NCI-H1417 (cell line): ENCODE measurements at regions not wholly inside any gene's neighbourhood (a gene's known extent, or its start where the extent isn't known, plus 50 kb on each side); places are given as distances from the start of the nearest gene placed in this dataset.

Experiments
- DNase-seq, 3 experiments: peaks; one replicate each; lab custom pipeline; 2025; lab: John Stamatoyannopoulos, UW

DNA sequence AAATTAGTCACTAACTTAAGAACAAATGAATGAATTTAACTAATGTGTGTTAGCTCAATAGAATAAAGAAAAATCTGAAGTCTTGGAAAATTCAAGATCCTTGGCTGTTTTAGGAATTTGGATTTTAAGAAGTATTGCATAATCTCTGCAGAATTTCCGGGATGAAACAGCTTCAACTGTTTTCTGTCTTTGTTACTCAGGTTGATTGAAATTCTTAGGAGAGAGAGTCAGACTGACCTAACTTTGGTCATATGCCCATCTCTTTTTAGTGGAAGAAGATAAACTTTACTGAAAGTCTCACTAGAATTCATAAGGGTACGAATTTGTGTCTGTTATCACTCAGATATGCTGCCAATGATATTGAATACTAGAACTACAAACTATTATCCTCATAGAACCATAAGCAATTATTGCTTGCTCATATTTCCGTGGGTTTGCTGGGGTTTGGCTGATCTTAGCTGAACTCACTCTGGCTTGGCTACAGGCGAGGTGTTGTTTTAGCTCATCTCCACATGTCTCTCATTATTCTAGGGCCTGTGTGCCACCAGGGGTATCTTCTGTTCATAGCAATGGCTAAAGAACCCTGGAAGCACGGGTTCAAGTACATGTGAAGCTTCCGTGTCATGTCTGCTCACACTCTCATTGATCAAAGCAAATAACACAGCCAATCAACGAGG is 257.4 kb upstream of the NOVA1 start:
- DNase-seq, result no peak

GRCh38 chr14:26856876-26857518 is 259.2 kb upstream of the NOVA1 start:
- no peak for DNase-seq

GRCh38 chr14:26859483-26859882 is 261.6 kb upstream of the NOVA1 start:
- no peak for DNase-seq

DNA sequence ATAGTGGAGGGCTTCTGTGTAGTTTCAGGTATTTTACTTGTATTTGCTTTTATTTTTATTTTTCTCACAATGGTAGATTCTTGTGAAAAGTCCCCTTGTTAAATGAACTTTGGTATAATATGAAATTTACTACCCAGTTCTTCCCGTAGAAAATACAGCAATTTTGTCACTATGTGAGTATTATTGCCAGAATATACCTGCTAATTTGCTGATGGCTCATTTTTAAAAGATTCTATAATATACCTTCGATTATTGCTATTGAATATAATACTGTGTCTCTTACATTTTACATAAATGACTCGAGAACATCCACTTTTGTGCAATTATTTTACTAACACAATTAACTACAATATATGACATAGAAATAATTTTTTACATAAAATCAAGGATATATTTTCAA is 262.3 kb upstream of the NOVA1 start:
- DNase-seq, result no peak

- no peak for DNase-seq
Measured at GRCh38 chr14:26863736-26864135, 265.9 kb upstream of the NOVA1 start.

- no peak for DNase-seq
Measured at GRCh38 chr14:26866721-26867120, 268.9 kb upstream of the NOVA1 start.

DNA sequence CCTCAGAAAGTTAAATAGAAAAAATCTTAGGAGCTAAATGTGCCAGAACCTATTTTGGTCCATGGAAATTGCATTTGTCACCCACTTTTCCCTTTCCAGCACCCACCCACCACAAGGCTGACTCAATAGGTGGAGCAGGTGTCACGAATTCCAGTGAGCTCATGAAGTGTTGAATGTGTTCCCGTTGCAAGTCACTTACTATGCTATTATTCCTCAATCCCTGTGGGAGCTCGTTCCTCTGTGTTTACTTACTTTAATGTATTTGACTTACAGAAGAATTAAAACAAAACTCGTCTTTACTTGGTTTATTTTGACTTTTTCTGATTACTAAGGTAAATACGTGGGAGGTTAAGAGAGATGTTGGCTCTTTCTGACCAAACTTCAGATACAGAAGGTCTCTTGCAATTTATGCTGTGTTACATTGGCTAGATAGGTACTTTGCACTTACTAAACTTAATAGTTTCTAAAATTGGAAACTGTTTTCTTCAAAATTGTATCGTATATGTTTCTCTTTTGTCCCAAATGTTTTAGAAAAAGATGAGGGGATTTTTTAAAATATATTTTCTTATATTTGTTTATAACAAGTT is 269.4 kb upstream of the NOVA1 start:
- DNase-seq, result peak in 2 of 3 experiments; percentile 7 to 62

GRCh38 chr14:26870096-26870495 is 272.3 kb upstream of the NOVA1 start:
- no peak for DNase-seq

GRCh38 chr14:26870722-26871617 is 273.1 kb upstream of the NOVA1 start:
- peak in 2 of 3 experiments; percentile 24 to 82 for DNase-seq

GRCh38 chr14:26872515-26873361 is 274.9 kb upstream of the NOVA1 start:
- DNase-seq, result no peak

GRCh38 chr14:26873362-26873960 is 275.6 kb upstream of the NOVA1 start:
- DNase-seq, result no peak

DNA sequence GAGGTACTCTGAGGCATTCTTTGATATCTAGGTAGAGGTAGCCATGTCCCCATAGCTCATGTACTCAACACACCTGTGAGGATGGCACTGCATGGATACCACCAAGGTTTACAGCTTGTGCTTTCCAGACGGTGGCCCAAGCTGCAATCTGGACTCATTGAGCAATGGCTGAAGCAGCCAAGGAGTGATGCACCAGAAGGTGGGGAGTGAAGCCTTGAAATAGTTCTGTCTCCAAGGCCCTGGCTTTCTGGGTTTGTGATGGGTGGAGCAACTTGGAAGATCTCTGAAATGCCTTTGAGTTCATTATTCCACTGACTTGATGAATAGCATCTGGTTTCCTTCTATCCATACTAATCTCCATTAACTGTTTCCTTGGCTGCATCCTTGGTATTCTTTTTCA is 290.0 kb upstream of the NOVA1 start:
- DNase-seq, result no peak

DNA sequence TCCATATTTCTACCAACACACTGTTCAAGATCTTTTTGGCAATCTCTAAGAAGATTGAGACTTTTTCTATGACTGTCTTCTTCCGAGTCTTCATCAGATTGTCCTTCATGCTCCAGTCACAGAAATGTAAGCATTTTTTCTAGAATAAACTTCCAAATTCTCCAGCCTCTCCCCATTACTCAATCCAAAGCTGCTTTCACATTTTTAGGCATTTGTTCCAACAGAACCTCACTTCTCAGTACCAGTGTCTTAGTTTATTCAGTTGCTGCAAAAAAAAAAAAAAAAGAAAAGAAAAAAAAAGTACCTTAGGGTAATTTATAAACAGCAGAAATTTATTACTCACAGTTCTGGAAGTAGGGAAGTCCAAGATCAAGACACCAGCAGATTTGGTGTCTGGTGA is 290.8 kb upstream of the NOVA1 start:
- no peak for DNase-seq

DNA sequence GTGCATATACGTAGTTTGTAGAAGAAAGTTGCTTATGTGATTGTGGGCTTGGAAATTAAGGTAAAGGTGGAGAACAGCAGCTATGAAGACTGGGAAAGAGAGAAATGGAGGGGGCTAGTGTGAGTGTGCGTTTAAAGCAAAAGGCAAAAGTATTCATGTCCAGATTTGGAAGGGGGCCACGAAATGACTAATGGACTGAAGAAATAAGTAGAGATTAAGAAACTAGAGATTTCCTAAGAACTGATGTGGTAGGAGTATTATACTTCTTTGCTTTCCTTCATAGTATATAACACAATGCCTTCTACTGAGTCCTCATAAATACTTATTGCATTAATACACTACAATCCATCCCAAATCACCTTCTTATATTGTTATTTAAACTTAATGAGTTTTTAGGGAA is 298.6 kb upstream of the NOVA1 start:
- DNase-seq, result no peak

DNA sequence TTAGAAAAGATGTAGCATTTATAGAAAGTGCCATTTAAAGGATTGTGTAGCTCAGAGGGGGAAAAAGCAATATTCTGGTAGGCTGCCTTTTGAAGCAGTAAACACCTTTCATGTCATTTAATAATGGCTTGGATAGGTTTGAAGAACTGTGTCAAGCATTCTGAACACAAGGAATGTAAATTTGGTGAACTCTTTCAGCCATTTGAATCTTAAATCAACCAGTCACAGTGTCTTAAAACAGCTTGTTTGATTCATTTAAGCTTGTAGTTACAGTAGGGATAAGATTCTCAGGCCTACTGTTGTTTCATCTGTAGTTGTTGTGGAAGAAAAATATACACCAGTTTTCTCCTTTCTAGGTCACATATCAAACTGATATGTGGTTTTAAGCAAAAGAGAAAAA is 299.4 kb upstream of the NOVA1 start:
- DNase-seq, result no peak

- peak in 1 of 3 experiments; percentile 16 for DNase-seq
Measured at GRCh38 chr14:26905229-26905628, 307.4 kb upstream of the NOVA1 start.

GRCh38 chr14:26913786-26914185 is 316.0 kb upstream of the NOVA1 start:
- DNase-seq, result no peak

DNA sequence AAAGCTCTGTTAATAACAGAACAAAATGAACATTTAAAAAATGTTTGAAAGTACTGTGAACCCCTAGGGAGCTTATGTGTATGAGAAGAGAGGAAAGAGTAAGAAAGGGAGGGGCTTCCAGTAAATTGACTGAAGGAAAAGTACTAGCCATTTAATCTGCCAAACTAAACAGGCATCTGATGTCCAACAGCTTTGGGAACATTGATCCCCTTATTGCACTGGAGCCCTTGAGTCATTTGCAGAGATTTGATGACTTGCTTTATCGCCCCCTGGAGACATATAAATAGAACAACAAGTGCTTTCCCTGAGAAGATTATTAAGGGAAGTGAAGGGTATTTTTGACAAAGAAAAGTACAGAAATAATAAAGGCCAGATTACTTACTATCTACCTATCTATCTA is 319.3 kb upstream of the NOVA1 start:
- peak in 2 of 3 experiments; percentile 4 to 30 for DNase-seq

GRCh38 chr14:26925876-26926584 is 328.2 kb upstream of the NOVA1 start:
- no peak for DNase-seq

DNA sequence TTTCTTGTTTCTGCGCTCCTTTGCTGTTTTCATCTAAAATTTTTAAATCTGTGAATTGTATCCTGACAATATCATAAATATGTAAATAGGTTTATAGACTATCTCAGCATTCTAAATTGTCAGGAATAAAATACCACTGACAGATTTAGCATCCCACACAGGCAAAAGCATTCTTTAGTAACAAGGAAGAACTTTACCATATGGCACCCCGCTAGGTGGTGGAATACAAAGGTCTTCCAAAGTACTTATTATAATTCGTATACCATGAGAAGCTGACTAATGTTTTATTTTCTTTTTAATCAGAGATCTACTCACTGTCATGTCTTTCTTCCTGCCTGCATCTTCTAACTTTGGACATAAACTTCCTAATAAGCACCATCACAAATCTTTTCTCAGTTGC is 328.8 kb upstream of the NOVA1 start:
- DNase-seq, result no peak
